Body of pancreas (tissue), 4 donors: ENCODE measurements at regions not wholly inside any gene's neighbourhood (a gene's known extent, or its start where the extent isn't known, plus 50 kb on each side); places are given as distances from the start of the nearest gene placed in this dataset.

Source experiments
- ATAC-seq: fragments of 150-250 bp; one replicate; pipeline ENCODE4 v1.9.1; 2016
- DNase-seq, 4 donors: peaks; one replicate each; pipeline ENCODE4 v3.0.0-alpha.2; 2019
- H3K27ac ChIP-seq, 4 donors: fragments of 200-600 bp; sonication (generic); 1 replicate in 3 of 4; 2 replicates in 1 of 4; pipeline versions ENCODE4 v1.5.1 to v1.6.1; 2016 to 2019; ENCODE audit warnings: mild to moderate bottlenecking in 1 of 4, mixed read lengths in 1 of 4, moderate library complexity in 1 of 4
- H3K27me3 ChIP-seq, 2 donors: fragments of 200-600 bp; sonication (generic); one replicate each; pipeline ENCODE4 v1.6.0; 2016; ENCODE audit warnings: mild to moderate bottlenecking in 1 of 2
- H3K36me3 ChIP-seq, 2 donors: fragments of 200-600 bp; sonication (generic); replicated peaks in 1 of 2; 2 replicates each; pipeline ENCODE4 v1.5.1; 2016; ENCODE audit warnings: low read depth in 2 of 2; ENCODE audit not compliant: insufficient read depth in 1 of 2
- H3K4me1 ChIP-seq: fragments of 200-600 bp; sonication (generic); one replicate; pipeline ENCODE4 v1.6.0; 2016
- H3K4me3 ChIP-seq, 2 donors: fragments of 200-600 bp; sonication (generic); 1 replicate in 1 of 2; 2 replicates in 1 of 2; pipeline ENCODE4 v1.5.1; 2016 to 2019
- H3K9me3 ChIP-seq, 3 donors: fragments of 200-600 bp; sonication (generic); 1 replicate in 2 of 3; 2 replicates in 1 of 3; pipeline ENCODE4 v1.5.1; 2016
- CTCF ChIP-seq, 7 experiments: fragments of 450-650 bp in 4 of 7; fragments of 200-600 bp in 3 of 7; sonication (generic) in 3 of 7; IDR thresholded peaks; one replicate each; pipeline ENCODE4 v1.5.1; 2016 to 2019; ENCODE audit warnings: antibody characterized with exemption in 7 of 7
- POLR2A ChIP-seq, 3 donors: fragments of 450-650 bp; IDR thresholded peaks; one replicate each; pipeline ENCODE4 v1.6.1; 2016; ENCODE audit warnings: antibody characterized with exemption in 3 of 3, mild to moderate bottlenecking in 2 of 3
- WGBS, 2 donors: methylation state at CpG; one replicate each; pipeline ENCODE4 v1.1.5; 2017; 5-methylcytosine and 5-hydroxymethylcytosine counted together
- intact Hi-C: fragments of 100-400 bp; cut with DNase I; formaldehyde crosslinking; loops from one replicate; pipeline ENCODE4 v1.15.1; 2023

GRCh38 chr2:7766978-7767565 is 849.9 kb downstream of the RNF144A start:
- no peak for ATAC-seq
- TF ChIP-seq CTCF (IDR thresholded peaks at IDR 0.05) (no peak), POLR2A (IDR thresholded peaks at IDR 0.05) (no peak)
- Histone ChIP-seq H3K4me3 (no peak overlapping the region), H3K4me1 (no peaks in the 10 kb centered on the region), H3K27ac (no peak overlapping the region), H3K36me3 (no peaks in the 10 kb centered on the region), H3K9me3 (peaks cover 0 to 13% (median 0%) of the 10 kb centered on the region in 3 donors), H3K27me3 (no peaks in the 10 kb centered on the region)
- no peak for DNase-seq
- WGBS, 2 donors = 94 to 97% methylated on average over 23 to 24 of the region's 26 CpGs
- intact Hi-C loops = no loop called here

GRCh38 chr2:7767902-7768301 is 850.7 kb downstream of the RNF144A start:
- WGBS, 2 donors = 84 to 98% methylated on average over 4 of the region's 4 CpGs
- Histone ChIP-seq H3K4me1 (no peaks in the 10 kb centered on the region), H3K9me3 (peaks cover 0 to 12% (median 0%) of the 10 kb centered on the region in 3 donors), H3K4me3 (no peak overlapping the region), H3K27ac (no peak overlapping the region), H3K36me3 (no peaks in the 10 kb centered on the region), H3K27me3 (no peaks in the 10 kb centered on the region)
- intact Hi-C loops = no loop called here
- no peak for DNase-seq
- ATAC-seq = no peak
- TF ChIP-seq POLR2A (IDR thresholded peaks at IDR 0.05) (no peak), CTCF (IDR thresholded peaks at IDR 0.05) (no peak)

GRCh38 chr2:7771781-7772180 is 854.6 kb downstream of the RNF144A start:
- DNase-seq (no peak), ATAC-seq (no peak)
- intact Hi-C loops = no loop called here
- H3K4me3 ChIP-seq = no peak overlapping the region
- whole genome bisulfite sequencing, 2 donors = 90 to 92% methylated on average over 5 of the region's 5 CpGs
- H3K27me3 ChIP-seq = no peaks in the 10 kb centered on the region
- peaks cover 4% of the 10 kb centered on the region for H3K4me1 ChIP-seq
- H3K36me3 ChIP-seq = no peaks in the 10 kb centered on the region
- TF ChIP-seq POLR2A (IDR thresholded peaks at IDR 0.05) (no peak), CTCF (IDR thresholded peaks at IDR 0.05) (no peak)
- no peak overlapping the region for H3K27ac ChIP-seq
- no peaks in the 10 kb centered on the region for H3K9me3 ChIP-seq

GRCh38 chr2:7773362-7774360 is 856.4 kb downstream of the RNF144A start:
- Histone ChIP-seq H3K36me3 (no peaks in the 10 kb centered on the region), H3K9me3 (no peaks in the 10 kb centered on the region), H3K27me3 (no peaks in the 10 kb centered on the region), H3K4me1 (peaks cover 4% of the 10 kb centered on the region), H3K27ac (peak overlapping the region in 2 of 4 donors; percentile 38 to 47), H3K4me3 (no peak overlapping the region)
- DNase-seq (peak in 2 of 4 donors; percentile 29 to 46), ATAC-seq (peak; percentile 79)
- intact Hi-C loops = no loop called here
- 61% methylated on average over 10 to 12 of the region's 12 CpGs for WGBS, 2 donors
- TF ChIP-seq POLR2A (IDR thresholded peaks at IDR 0.05) (no peak), CTCF (IDR thresholded peaks at IDR 0.05) (no peak)
